IMR-90 (cell line): ENCODE measurements at regions not wholly inside any gene's neighbourhood (a gene's known extent, or its start where the extent isn't known, plus 50 kb on each side); places are given as distances from the start of the nearest gene placed in this dataset.

Source experiments
- BHLHE40 ChIP-seq: fragments of 150-350 bp; IDR thresholded peaks from 2 replicates; pipeline ENCODE4 v1.6.1; 2016; ENCODE audit warnings: mild to moderate bottlenecking, low read depth, low read length
- CEBPB ChIP-seq: IDR thresholded peaks from 2 replicates; pipeline ENCODE4 v1.6.1; 2012; ENCODE audit warnings: low read depth, low read length, improper control_type of control experiment
- FOS ChIP-seq: fragments of 150-350 bp; IDR thresholded peaks from 2 replicates; pipeline ENCODE4 v1.6.1; 2016; ENCODE audit warnings: low read depth, low read length
- MAZ ChIP-seq: IDR thresholded peaks from 2 replicates; pipeline ENCODE4 v1.6.1; 2012; ENCODE audit warnings: low read depth, mild to moderate bottlenecking, low read length, improper control_type of control experiment, moderate library complexity, borderline replicate concordance
- MXI1 ChIP-seq: IDR thresholded peaks from 2 replicates; pipeline ENCODE4 v1.6.1; 2012; ENCODE audit warnings: low read depth, mild to moderate bottlenecking, low read length, moderate library complexity, borderline replicate concordance
- POLR2A ChIP-seq: IDR thresholded peaks from 2 replicates; pipeline ENCODE4 v1.6.1; 2012; ENCODE audit warnings: mild to moderate bottlenecking, low read depth, low read length
- RAD21 ChIP-seq: IDR thresholded peaks from 2 replicates; pipeline ENCODE4 v1.6.1; 2012; ENCODE audit warnings: low read length, improper control_type of control experiment
- RCOR1 ChIP-seq: IDR thresholded peaks from 2 replicates; pipeline ENCODE4 v1.6.1; 2012; ENCODE audit warnings: mild to moderate bottlenecking, low read length, improper control_type of control experiment; ENCODE audit not compliant: insufficient replicate concordance
- RFX5 ChIP-seq: IDR thresholded peaks from 2 replicates; pipeline ENCODE4 v1.8.0; 2012; ENCODE audit warnings: low read depth, mild to moderate bottlenecking, low read length, moderate library complexity
- TF ChIP-seq, protein P1 (sequence below): conservative IDR thresholded peaks from 2 replicates; pipeline ENCODE4 v1.5.1; 2012; ENCODE audit warnings: mild to moderate bottlenecking, low read depth, low read length, improper control_type of control experiment
- TF ChIP-seq, protein P2 (sequence below): fragments of 150-350 bp; IDR thresholded peaks from 2 replicates; pipeline ENCODE4 v1.6.1; 2016; ENCODE audit warnings: low read depth, mild to moderate bottlenecking, low read length, moderate library complexity, borderline replicate concordance

DNA sequence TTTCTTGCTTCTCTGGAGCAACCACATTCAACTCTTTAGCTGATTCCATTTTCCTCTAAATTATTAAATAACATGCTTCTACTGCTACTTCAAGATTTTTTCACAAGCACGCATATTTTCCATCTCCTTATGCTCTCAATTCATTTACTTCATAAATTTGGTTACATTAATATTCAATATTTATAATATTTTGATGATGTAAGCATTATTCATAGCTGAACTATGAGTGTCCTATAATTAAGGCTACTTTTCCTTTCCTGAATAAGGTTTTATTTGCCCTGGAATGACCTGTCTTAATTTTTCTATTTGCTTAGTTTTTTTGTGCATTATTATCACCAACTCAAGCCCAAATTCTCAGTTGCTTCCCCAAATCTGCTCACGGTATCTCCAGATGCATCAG, 109.4 kb upstream of the ADPGK start:
- TF ChIP-seq FOS: no peak
- TF ChIP-seq RCOR1: no peak
- TF ChIP-seq RFX5: no peak
- TF ChIP-seq, protein P1, sequence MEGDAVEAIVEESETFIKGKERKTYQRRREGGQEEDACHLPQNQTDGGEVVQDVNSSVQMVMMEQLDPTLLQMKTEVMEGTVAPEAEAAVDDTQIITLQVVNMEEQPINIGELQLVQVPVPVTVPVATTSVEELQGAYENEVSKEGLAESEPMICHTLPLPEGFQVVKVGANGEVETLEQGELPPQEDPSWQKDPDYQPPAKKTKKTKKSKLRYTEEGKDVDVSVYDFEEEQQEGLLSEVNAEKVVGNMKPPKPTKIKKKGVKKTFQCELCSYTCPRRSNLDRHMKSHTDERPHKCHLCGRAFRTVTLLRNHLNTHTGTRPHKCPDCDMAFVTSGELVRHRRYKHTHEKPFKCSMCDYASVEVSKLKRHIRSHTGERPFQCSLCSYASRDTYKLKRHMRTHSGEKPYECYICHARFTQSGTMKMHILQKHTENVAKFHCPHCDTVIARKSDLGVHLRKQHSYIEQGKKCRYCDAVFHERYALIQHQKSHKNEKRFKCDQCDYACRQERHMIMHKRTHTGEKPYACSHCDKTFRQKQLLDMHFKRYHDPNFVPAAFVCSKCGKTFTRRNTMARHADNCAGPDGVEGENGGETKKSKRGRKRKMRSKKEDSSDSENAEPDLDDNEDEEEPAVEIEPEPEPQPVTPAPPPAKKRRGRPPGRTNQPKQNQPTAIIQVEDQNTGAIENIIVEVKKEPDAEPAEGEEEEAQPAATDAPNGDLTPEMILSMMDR: no peak
- TF ChIP-seq MAZ: no peak
- no peak for TF ChIP-seq POLR2A
- no peak for TF ChIP-seq BHLHE40
- no peak for TF ChIP-seq CEBPB
- TF ChIP-seq MXI1: no peak
- TF ChIP-seq RAD21: no peak
- TF ChIP-seq, protein P2, sequence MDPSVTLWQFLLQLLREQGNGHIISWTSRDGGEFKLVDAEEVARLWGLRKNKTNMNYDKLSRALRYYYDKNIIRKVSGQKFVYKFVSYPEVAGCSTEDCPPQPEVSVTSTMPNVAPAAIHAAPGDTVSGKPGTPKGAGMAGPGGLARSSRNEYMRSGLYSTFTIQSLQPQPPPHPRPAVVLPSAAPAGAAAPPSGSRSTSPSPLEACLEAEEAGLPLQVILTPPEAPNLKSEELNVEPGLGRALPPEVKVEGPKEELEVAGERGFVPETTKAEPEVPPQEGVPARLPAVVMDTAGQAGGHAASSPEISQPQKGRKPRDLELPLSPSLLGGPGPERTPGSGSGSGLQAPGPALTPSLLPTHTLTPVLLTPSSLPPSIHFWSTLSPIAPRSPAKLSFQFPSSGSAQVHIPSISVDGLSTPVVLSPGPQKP: no peak
